GM23338 (cell line): ENCODE measurements at regions not wholly inside any gene's neighbourhood (a gene's known extent, or its start where the extent isn't known, plus 50 kb on each side); places are given as distances from the start of the nearest gene placed in this dataset.

ENCODE experiments used
- CTCF ChIP-seq, 2 experiments: fragments of 200-600 bp in 1 of 2; sonication (generic) in 1 of 2; conservative IDR thresholded peaks; 2 replicates each; pipeline versions ENCODE4 v1.5.1 to v1.6.1; 2016 to 2017; ENCODE audit warnings: antibody characterized with exemption in 2 of 2, low read depth in 2 of 2, mild to moderate bottlenecking in 2 of 2, moderate library complexity in 1 of 2
- EZH2 ChIP-seq: fragments of 200-600 bp; sonication (generic); IDR thresholded peaks from one replicate; pipeline ENCODE4 v1.8.0; 2017; ENCODE audit warnings: antibody characterized with exemption, mild to moderate bottlenecking, low read depth; ENCODE audit not compliant: unreplicated experiment
- EZH2phosphoT487 ChIP-seq: fragments of 200-600 bp; sonication (generic); IDR thresholded peaks from one replicate; pipeline ENCODE4 v1.8.1; 2018; ENCODE audit warnings: antibody characterized with exemption; ENCODE audit not compliant: unreplicated experiment
- JUNB ChIP-seq: IDR thresholded peaks from one replicate; pipeline ENCODE4 v1.6.1; 2016; ENCODE audit warnings: antibody characterized with exemption; ENCODE audit not compliant: unreplicated experiment
- POLR2AphosphoS5 ChIP-seq: IDR thresholded peaks from 2 replicates; pipeline ENCODE4 v1.6.1; 2016; ENCODE audit warnings: antibody characterized with exemption, low read depth
- ZNF114 ChIP-seq: fragments of 250-450 bp; sonication (Bioruptor Pico); IDR thresholded peaks from 2 replicates; pipeline ENCODE4 v1.5.0; 2020; ENCODE audit warnings: mild to moderate bottlenecking, moderate library complexity

- TF ChIP-seq POLR2AphosphoS5 = no peak
- TF ChIP-seq JUNB = no peak
- TF ChIP-seq CTCF (conservative IDR thresholded peaks at IDR 0.05; ENCODE audit: low read depth in 2 of 2) = no peak
- TF ChIP-seq ZNF114 (CRISPR knock-in tag) = no peak
- no peak for TF ChIP-seq EZH2phosphoT487
- TF ChIP-seq EZH2 = no peak
Observed at GRCh38 chr2:19688059-19688458, 213.7 kb downstream of the TTC32 start.
